HG03442 (cell line): ENCODE measurements at regions not wholly inside any gene's neighbourhood (a gene's known extent, or its start where the extent isn't known, plus 50 kb on each side); places are given as distances from the start of the nearest gene placed in this dataset.

Experiments used
- ATAC-seq: cut with Tn5 transposase; IDR thresholded peaks from one replicate; pipeline ENCODE4 v1.9.1; 2021; ENCODE audit warnings: mild to moderate bottlenecking, moderate library complexity; ENCODE audit not compliant: unreplicated experiment

GRCh38 chr1:98427664-98428063, 233.9 kb upstream of the SNX7 start:
- ATAC-seq: no peak

GRCh38 chr1:98426092-98426491, 235.4 kb upstream of the SNX7 start:
- no peak for ATAC-seq

GRCh38 chr1:98422816-98423215, 238.7 kb upstream of the SNX7 start:
- no peak for ATAC-seq

GRCh38 chr1:98421085-98421435, 240.5 kb upstream of the SNX7 start:
- ATAC-seq: no peak

- ATAC-seq: no peak
These were observed 241.0 kb upstream of the SNX7 start for GRCh38 chr1:98420376-98421084.

GRCh38 chr1:98417820-98418219, 243.7 kb upstream of the SNX7 start:
- ATAC-seq: no peak

GRCh38 chr1:98410082-98410481, 251.4 kb upstream of the SNX7 start:
- ATAC-seq: no peak

- ATAC-seq: no peak
These were observed 255.0 kb upstream of the SNX7 start for GRCh38 chr1:98406352-98407088.

- ATAC-seq: peak; percentile 78
These were observed 255.9 kb upstream of the SNX7 start for GRCh38 chr1:98405581-98406074.

- ATAC-seq: no peak
These were observed 256.7 kb upstream of the SNX7 start for GRCh38 chr1:98404866-98405265.

GRCh38 chr1:98403963-98404480, 257.5 kb upstream of the SNX7 start:
- no peak for ATAC-seq

- ATAC-seq: no peak
These were observed 258.7 kb upstream of the SNX7 start for GRCh38 chr1:98402860-98403259.

- no peak for ATAC-seq
These were observed 261.1 kb upstream of the SNX7 start for GRCh38 chr1:98400446-98400845.

- ATAC-seq: no peak
These were observed 262.3 kb upstream of the SNX7 start for GRCh38 chr1:98399218-98399617.

- no peak for ATAC-seq
These were observed 262.9 kb upstream of the SNX7 start for GRCh38 chr1:98398649-98399048.

- ATAC-seq: no peak
These were observed 263.4 kb upstream of the SNX7 start for GRCh38 chr1:98398092-98398491.

- ATAC-seq: no peak
These were observed 267.8 kb upstream of the SNX7 start for GRCh38 chr1:98393719-98394118.

GRCh38 chr1:98391175-98391574, 270.3 kb upstream of the SNX7 start:
- ATAC-seq: no peak

- ATAC-seq: no peak
These were observed 271.7 kb upstream of the SNX7 start for GRCh38 chr1:98389809-98390208.

- peak; percentile 91 for ATAC-seq
These were observed 273.1 kb upstream of the SNX7 start for GRCh38 chr1:98388441-98388840.

- ATAC-seq: no peak
These were observed 273.8 kb upstream of the SNX7 start for GRCh38 chr1:98387701-98388100.
